IgD-negative memory B cell (primary cell): ENCODE measurements at regions not wholly inside any gene's neighbourhood (a gene's known extent, or its start where the extent isn't known, plus 50 kb on each side); places are given as distances from the start of the nearest gene placed in this dataset.

Experiments
- H3K27ac Mint-ChIP-seq, 3 donors: one replicate each; pipeline ENCODE4 v1.8.0; 2020 to 2022; ENCODE audit warnings: mild to moderate bottlenecking in 3 of 3, mixed read lengths in 3 of 3, moderate library complexity in 1 of 3
- H3K27me3 Mint-ChIP-seq: one replicate; pipeline ENCODE4 v1.8.0; 2021; ENCODE audit warnings: mixed read lengths
- H3K36me3 Mint-ChIP-seq: one replicate; pipeline ENCODE4 v1.8.0; 2020; ENCODE audit warnings: mild to moderate bottlenecking, mixed read lengths
- H3K4me1 Mint-ChIP-seq, 3 donors: one replicate each; pipeline ENCODE4 v1.8.0; 2020 to 2022; ENCODE audit warnings: mixed read lengths in 3 of 3, mild to moderate bottlenecking in 1 of 3
- H3K4me3 Mint-ChIP-seq, 4 donors: one replicate each; pipeline ENCODE4 v1.8.0; 2020 to 2022; ENCODE audit warnings: mild to moderate bottlenecking in 4 of 4, mixed read lengths in 4 of 4, moderate library complexity in 3 of 4
- H3K9me3 Mint-ChIP-seq, 3 donors: one replicate each; pipeline ENCODE4 v1.8.0; 2020 to 2021; ENCODE audit warnings: mixed read lengths in 3 of 3, mild to moderate bottlenecking in 1 of 3

DNA sequence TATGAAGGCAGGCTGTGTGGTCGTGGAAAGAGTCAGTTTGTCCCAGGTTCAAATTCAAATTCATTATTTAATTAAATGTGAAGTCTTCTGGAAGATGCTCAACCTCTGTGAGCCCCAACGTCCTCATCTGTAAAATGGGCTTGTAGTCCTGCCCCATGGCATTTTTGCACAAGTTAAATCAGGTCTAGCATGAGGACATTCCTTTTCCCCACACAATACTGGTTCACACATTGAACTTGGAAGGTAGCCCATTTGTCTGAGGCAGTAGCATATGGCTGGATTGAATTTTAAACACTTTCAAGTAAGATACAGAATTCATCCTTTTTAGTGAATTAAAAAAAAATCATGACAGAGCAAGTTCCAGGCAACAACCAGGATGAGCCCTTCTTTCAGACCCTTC lies 665.4 kb upstream of the HS6ST1 start:
- Mint-ChIP-seq H3K27ac (peak overlapping the region in 1 of 3 donors; percentile 31), H3K4me1 (no peaks in the 10 kb centered on the region), H3K9me3 (peaks cover 0 to 4% (median 0%) of the 10 kb centered on the region in 3 donors), H3K27me3 (peaks cover 6% of the 10 kb centered on the region), H3K36me3 (no peaks in the 10 kb centered on the region), H3K4me3 (no peak overlapping the region)

DNA sequence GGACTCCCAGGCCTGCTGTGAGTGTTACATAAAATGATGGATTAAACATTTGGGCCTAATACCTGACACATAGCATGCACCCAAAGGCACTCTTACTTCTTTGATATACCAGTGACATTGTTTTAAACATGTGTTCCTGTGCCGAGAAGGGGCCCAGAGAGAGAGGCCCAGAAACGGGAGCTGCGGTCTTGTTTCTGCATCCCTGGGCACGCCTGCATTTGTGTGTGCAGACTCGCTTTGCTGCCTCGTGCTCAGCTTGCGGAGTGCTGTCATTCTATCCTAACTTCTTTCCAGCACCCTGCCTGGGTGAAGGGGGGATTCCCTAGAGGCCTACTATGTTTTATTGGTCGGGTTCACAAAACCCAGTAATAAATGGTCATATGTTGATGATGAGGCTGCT lies 666.2 kb upstream of the HS6ST1 start:
- Mint-ChIP-seq H3K27me3 (peaks cover 6% of the 10 kb centered on the region), H3K9me3 (peaks cover 0 to 4% (median 0%) of the 10 kb centered on the region in 3 donors), H3K4me1 (no peaks in the 10 kb centered on the region), H3K27ac (no peak overlapping the region), H3K4me3 (no peak overlapping the region), H3K36me3 (no peaks in the 10 kb centered on the region)

DNA sequence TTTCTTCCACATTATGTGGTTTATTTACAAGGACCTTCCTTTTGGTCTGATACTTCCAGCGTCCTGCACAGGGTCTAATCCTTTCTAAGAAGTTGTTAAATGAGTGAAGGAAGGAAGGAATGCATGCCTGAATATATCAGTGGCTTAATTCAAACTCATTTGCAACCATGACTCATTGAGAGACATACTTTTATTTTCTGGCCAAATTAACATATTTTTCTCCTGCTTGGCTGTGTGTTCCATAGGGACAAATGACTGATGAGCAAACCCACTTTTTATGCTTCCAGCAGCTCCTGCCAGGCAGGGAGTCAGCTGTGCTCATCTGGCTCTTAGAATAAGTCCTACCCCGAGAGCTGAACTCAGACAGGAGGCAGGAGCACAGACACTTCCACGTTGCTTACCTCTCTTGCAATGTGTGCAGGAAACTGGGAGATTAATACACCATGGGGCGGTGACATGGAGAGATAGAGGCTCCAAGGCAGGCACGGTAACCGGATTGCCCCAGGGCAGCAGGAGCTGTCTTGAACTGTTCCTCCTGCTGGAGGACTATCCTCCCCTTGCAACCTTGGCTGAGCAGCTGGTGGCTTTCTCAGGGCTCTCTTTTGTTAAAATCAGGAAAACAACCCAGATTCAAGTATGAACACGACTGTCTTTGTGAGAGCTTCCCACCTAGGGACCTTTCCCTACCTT lies 667.5 kb upstream of the HS6ST1 start:
- H3K27ac Mint-ChIP-seq: peak overlapping the region in 1 of 3 donors; percentile 40
- no peaks in the 10 kb centered on the region for H3K36me3 Mint-ChIP-seq
- peaks cover 0 to 4% (median 0%) of the 10 kb centered on the region in 3 donors for H3K9me3 Mint-ChIP-seq
- no peaks in the 10 kb centered on the region for H3K4me1 Mint-ChIP-seq
- H3K4me3 Mint-ChIP-seq: no peak overlapping the region
- peaks cover 6% of the 10 kb centered on the region for H3K27me3 Mint-ChIP-seq

DNA sequence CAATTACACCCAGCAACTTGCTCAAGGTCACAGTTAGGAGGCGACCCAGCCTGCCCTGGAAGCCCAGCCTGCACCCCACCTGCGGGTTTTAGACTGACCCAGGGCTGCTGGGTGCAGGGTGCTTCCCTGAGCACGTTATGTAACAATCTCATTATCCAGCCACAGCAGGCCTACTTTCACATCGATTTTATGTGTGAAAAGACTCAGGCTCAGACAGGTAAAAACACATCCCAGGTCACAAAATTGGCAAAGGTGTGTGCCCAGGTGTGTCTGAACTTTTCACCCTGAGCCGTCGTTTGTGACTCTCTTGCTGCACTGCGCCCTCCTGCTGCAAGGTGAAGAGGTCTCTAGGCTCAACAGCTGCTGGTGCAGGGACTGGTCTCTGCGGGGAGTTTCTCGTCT lies 668.2 kb upstream of the HS6ST1 start:
- Mint-ChIP-seq H3K36me3 (no peaks in the 10 kb centered on the region), H3K27ac (no peak overlapping the region), H3K4me3 (no peak overlapping the region), H3K9me3 (peaks cover 0 to 4% (median 0%) of the 10 kb centered on the region in 3 donors), H3K27me3 (peaks cover 6% of the 10 kb centered on the region), H3K4me1 (no peaks in the 10 kb centered on the region)

DNA sequence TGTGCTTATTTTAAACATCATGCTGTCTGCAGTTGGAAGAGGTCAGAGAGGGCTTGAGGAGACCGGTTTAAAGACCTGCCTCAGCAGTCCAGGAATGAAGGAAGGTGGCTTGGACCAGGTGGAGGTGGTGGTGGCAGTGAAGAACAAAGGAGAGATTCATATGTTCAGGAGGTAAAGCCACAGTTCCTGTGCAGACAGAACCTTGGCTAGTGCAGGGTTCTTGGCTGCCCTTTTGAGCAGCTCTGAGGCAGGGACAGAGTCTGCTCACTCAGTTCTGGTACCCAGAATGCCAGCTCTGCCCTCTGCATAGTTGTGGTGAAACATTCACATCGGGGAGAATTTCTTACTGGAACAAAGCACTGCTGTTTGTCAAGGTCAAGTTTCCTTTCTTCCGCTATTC lies 669.7 kb upstream of the HS6ST1 start:
- Mint-ChIP-seq H3K4me3 (no peak overlapping the region), H3K36me3 (no peaks in the 10 kb centered on the region), H3K9me3 (peaks cover 1 to 4% (median 4%) of the 10 kb centered on the region in 3 donors), H3K27me3 (no peaks in the 10 kb centered on the region), H3K27ac (no peak overlapping the region), H3K4me1 (no peaks in the 10 kb centered on the region)

DNA sequence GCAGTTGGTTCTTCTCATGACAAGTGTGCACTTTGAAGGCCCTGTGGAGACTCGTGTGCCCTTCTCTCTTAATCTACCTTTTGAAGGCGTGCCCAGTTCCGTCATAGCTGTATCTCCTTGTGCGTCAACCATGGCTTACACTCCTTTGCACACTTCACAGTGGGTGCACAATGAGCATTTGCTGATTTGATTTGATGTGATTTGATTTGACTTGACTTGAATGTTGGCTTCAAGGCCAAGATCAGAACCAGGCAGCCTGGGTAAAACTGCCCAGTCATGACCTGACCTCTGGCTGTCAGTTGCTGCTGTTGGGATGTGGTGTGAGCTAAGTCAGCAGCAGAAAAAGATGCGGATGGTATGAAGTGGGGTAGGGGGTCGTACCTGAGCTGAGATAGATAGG lies 670.3 kb upstream of the HS6ST1 start:
- H3K9me3 Mint-ChIP-seq: peaks cover 1 to 4% (median 4%) of the 10 kb centered on the region in 3 donors
- H3K27ac Mint-ChIP-seq: no peak overlapping the region
- H3K36me3 Mint-ChIP-seq: no peaks in the 10 kb centered on the region
- no peak overlapping the region for H3K4me3 Mint-ChIP-seq
- no peaks in the 10 kb centered on the region for H3K4me1 Mint-ChIP-seq
- H3K27me3 Mint-ChIP-seq: no peaks in the 10 kb centered on the region

DNA sequence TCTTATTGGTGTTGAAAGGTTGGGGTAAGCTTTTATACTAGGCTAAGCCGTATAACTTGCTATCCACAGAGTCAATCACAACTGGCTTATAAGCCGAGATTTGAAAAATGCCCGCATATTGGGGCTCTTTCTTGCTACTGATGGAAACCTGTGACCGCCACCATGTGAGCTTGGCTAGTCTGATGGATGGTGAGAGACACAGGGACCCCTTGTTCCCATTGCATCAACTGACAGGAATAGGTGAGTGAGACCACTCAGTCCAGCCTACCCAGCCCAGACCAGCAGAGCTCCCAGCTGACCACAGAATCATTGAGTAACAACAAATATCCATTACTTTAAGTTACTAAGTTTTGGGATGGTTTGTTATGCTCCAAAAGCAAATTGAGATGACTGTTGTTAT lies 676.4 kb upstream of the HS6ST1 start:
- Mint-ChIP-seq H3K36me3 (no peaks in the 10 kb centered on the region), H3K4me3 (no peak overlapping the region), H3K9me3 (peaks cover 0 to 4% (median 1%) of the 10 kb centered on the region in 3 donors), H3K27me3 (no peaks in the 10 kb centered on the region), H3K4me1 (no peaks in the 10 kb centered on the region), H3K27ac (no peak overlapping the region)

DNA sequence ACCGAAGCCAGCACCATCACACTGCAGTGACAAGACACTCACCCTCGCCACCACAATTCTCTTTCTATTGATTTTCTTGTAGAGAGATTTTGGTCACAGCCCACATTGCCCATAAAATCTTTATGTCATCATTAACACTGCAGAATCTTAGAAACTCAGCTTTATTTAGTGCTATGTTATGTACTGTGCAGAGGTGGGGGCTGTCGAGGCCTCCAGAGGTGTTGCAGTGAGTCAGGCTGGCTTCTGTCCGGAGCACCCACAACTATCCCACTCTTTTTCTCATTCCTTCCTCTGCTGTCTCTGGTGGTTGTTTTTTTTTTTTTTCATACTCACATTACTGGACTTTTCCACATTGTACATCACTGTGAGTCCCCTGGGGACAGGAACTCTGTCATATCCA lies 677.4 kb upstream of the HS6ST1 start:
- H3K4me3 Mint-ChIP-seq: no peak overlapping the region
- no peaks in the 10 kb centered on the region for H3K27me3 Mint-ChIP-seq
- no peaks in the 10 kb centered on the region for H3K4me1 Mint-ChIP-seq
- no peak overlapping the region for H3K27ac Mint-ChIP-seq
- peaks cover 0 to 7% (median 3%) of the 10 kb centered on the region in 3 donors for H3K9me3 Mint-ChIP-seq
- H3K36me3 Mint-ChIP-seq: no peaks in the 10 kb centered on the region

DNA sequence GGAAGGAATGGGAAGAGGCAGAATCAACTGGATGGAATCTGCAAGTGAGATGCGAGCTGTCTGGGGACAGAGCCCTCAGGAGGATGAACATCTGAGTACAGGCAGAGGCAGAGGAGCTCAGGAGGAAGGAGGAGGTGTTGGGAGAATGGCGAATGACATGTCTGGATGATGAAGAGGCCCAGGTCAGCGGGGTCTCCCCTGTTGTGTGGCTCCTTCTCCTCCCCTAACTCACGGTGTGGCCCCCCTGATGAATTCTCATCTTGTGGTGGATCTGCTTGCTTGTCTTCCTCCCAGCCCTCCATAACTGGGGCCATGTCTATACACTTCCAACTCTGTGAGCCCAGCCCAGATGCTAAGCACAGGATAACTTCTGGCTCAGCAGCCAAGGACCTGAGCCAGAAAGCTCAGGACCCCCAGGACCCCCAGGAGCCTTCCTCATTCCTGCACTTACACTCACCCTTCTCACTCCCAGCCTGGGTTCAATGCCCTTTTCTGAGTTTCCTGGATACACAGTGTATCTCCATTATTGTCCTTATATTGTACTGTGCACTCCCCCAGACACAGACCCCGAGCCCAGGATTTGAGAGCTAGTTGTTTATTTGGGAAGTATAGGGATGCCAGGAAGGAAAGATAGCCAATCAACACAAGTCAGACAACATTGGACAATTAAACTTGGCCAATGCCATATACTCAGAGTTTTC lies 678.6 kb upstream of the HS6ST1 start:
- H3K27me3 Mint-ChIP-seq: no peaks in the 10 kb centered on the region
- H3K27ac Mint-ChIP-seq: no peak overlapping the region
- H3K4me3 Mint-ChIP-seq: no peak overlapping the region
- no peaks in the 10 kb centered on the region for H3K4me1 Mint-ChIP-seq
- H3K36me3 Mint-ChIP-seq: no peaks in the 10 kb centered on the region
- peaks cover 0 to 4% (median 2%) of the 10 kb centered on the region in 3 donors for H3K9me3 Mint-ChIP-seq

DNA sequence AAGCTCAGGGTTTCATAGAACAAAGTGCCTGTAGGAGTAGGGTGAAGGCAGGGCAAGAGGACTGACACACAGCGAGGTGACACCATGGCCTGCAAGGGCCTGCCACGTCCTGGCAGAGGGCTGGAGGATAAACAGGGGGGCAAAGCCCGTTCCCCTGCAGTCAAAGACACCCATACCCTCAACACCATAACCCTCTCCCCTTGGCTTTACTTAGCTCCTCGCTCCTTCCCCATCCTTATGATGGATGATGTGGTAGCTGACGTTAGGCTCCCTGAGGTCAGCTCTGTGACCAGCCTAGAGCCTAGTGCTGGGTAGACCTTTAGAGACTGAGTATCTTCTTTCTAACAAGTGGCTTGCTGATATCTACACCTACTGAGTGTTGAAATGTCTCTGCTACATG lies 683.3 kb upstream of the HS6ST1 start:
- Mint-ChIP-seq H3K36me3 (no peaks in the 10 kb centered on the region), H3K4me1 (no peaks in the 10 kb centered on the region), H3K9me3 (peaks cover 0 to 5% (median 4%) of the 10 kb centered on the region in 3 donors), H3K27ac (no peak overlapping the region), H3K4me3 (no peak overlapping the region), H3K27me3 (peaks cover 3% of the 10 kb centered on the region)

DNA sequence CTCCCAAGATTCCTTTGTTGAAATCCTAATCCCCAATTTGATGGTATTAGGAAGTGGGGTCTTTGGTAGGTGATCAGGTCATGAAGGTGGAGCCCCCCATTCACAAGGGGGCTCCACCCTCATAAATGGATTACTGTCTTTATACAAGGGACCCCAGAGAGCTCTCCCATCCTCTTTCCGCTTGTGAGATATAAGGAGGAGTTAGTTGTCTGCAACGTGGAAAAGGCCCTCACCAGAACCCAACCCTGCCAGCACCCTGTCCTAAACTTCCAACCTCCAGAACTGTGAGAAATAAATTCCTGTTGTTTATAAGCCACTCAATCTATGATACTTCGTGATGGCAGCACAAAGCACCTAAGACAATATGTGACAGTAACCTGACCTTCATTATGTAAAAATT lies 684.1 kb upstream of the HS6ST1 start:
- Mint-ChIP-seq H3K36me3 (no peaks in the 10 kb centered on the region), H3K4me1 (no peaks in the 10 kb centered on the region), H3K4me3 (no peak overlapping the region), H3K27ac (no peak overlapping the region), H3K9me3 (peaks cover 0 to 5% (median 4%) of the 10 kb centered on the region in 3 donors), H3K27me3 (peaks cover 3% of the 10 kb centered on the region)

DNA sequence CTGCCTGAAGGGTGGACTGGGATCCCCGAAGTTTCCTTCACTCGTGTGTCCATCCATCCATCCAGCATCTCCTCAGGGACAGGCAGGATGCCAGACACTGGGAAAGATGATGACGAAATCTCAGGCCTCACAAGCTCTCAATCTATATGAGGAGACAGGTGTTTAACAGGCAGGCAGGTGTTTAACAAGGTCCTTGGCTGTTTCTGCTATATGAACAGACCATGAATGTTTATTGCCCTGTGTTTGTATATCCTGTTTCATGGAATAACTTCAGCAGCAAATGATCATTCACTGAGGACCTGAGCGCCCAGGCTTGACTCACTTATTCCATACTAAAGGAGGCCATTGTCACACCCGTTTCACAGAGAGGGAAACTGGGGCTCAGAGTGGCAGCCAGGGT lies 685.8 kb upstream of the HS6ST1 start:
- H3K9me3 Mint-ChIP-seq: peaks cover 0 to 5% (median 4%) of the 10 kb centered on the region in 3 donors
- H3K4me1 Mint-ChIP-seq: no peaks in the 10 kb centered on the region

DNA sequence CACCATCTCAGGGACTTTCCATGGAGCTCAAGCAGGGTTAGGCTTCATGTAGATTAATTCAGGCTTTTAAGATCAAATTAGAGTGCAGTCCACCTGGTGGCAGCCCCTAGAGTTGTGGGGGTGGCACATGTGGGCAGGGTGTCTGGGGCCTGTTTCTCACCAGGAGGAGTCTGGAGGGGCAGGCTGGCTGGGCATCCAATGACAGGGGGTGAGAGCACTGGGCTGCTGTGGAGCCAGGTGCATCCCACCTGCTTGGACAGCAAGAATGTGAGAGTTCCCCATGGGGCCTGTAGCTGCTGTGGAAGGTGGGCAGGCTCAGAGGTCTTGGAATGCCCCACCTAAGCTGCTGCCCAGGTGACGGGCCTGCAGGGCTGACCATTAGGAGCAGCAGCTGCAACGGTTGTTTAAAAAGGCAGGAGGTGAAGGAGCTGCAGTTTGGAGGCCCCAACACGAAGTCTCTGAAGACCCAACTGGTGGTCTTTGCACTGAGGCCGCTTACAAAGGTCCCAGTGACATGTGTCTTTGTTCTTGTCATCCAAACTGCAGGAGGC lies 686.3 kb upstream of the HS6ST1 start:
- H3K4me3 Mint-ChIP-seq: no peak overlapping the region
- peaks cover 0 to 5% (median 4%) of the 10 kb centered on the region in 3 donors for H3K9me3 Mint-ChIP-seq

More for the DNA sequence above, 685.8 kb upstream of the HS6ST1 start:
- Mint-ChIP-seq H3K27ac (no peak overlapping the region), H3K4me3 (no peak overlapping the region), H3K27me3 (peaks cover 6% of the 10 kb centered on the region), H3K36me3 (no peaks in the 10 kb centered on the region)

DNA sequence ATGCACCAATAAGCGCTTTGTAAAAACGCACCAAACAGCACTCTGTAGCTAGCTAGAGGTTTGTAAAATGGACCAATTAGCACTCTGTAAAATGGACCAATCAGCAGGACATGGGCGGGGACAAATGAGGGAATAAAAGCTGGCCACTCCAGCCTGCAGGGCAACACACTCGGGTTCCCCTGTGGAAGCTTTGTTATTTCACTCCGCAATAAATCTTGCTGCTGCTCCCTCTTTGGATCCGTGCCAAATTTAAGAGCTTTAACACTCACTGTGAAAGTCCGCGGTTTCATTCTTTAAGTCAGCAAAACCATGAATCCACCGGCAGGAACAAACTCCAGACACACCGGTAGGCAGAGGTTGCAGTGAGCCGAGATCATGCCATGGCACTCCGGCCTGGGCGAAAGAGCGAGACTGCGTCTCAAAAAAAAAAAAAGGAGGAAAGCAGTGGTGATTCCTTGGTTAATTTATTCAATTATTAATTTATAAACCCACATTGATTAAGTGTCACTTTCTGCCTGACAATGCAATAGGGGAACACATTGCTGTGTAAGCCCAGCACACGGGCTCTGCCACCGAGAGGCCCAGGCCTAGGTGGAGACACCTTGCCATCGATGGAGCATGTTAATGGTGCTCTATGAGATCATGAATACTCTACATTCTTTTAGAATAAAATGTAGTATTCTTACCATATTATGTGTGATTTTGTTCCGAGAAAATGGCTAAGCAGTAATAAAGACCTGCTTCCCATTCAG lies 687.6 kb upstream of the HS6ST1 start:
- Mint-ChIP-seq H3K4me1 (no peaks in the 10 kb centered on the region), H3K9me3 (peaks cover 0 to 3% (median 0%) of the 10 kb centered on the region in 3 donors), H3K27me3 (peaks cover 6% of the 10 kb centered on the region), H3K4me3 (no peak overlapping the region), H3K36me3 (no peaks in the 10 kb centered on the region), H3K27ac (no peak overlapping the region)

More for the DNA sequence above, 686.3 kb upstream of the HS6ST1 start:
- H3K36me3 Mint-ChIP-seq: no peaks in the 10 kb centered on the region
- H3K27me3 Mint-ChIP-seq: peaks cover 6% of the 10 kb centered on the region
- no peaks in the 10 kb centered on the region for H3K4me1 Mint-ChIP-seq
- H3K27ac Mint-ChIP-seq: no peak overlapping the region

DNA sequence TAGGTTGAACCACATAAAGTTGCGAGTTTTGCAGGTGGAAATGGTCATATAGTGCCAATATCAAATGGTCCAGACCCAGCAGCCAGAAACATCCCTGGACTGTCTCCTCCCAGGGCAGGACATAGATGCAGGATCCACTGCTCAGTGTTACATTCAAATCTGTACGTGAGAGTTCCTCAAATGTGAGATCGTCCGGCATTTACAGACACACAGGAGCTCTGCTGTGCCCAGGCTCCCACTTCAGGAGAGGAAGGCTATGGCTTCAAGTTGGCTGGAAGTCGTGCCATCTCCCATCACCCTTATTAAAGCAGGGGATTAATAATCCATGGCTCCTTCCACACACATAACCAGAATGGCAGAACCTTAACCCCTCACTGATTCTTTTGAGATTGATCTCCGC lies 688.2 kb upstream of the HS6ST1 start:
- peaks cover 0 to 3% (median 0%) of the 10 kb centered on the region in 3 donors for H3K9me3 Mint-ChIP-seq
- no peak overlapping the region for H3K27ac Mint-ChIP-seq
- no peak overlapping the region for H3K4me3 Mint-ChIP-seq
- H3K4me1 Mint-ChIP-seq: no peaks in the 10 kb centered on the region
- H3K36me3 Mint-ChIP-seq: no peaks in the 10 kb centered on the region
- H3K27me3 Mint-ChIP-seq: peaks cover 6% of the 10 kb centered on the region
